Cardiac fibroblast (primary cell): ENCODE measurements at regions not wholly inside any gene's neighbourhood (a gene's known extent, or its start where the extent isn't known, plus 50 kb on each side); places are given as distances from the start of the nearest gene placed in this dataset.

Experiments used
- DNase-seq, 2 donors: peaks; one replicate each; pipeline versions ENCODE4 v3.0.0 to v3.0.0-alpha.2; 2010; ENCODE audit warnings: low read depth in 2 of 2
- H3K4me3 ChIP-seq, 2 donors: replicated peaks in 1 of 2; 1 replicate in 1 of 2; 2 replicates in 1 of 2; pipeline ENCODE4 v1.5.1; 2011; ENCODE audit warnings: low read depth in 2 of 2, low read length in 2 of 2, mild to moderate bottlenecking in 2 of 2, moderate library complexity in 1 of 2
- TF ChIP-seq, protein P1 (sequence below): IDR thresholded peaks from one replicate; pipeline ENCODE4 v1.5.1; 2011; ENCODE audit warnings: low read depth, mild to moderate bottlenecking, low read length, inconsistent platforms

DNA sequence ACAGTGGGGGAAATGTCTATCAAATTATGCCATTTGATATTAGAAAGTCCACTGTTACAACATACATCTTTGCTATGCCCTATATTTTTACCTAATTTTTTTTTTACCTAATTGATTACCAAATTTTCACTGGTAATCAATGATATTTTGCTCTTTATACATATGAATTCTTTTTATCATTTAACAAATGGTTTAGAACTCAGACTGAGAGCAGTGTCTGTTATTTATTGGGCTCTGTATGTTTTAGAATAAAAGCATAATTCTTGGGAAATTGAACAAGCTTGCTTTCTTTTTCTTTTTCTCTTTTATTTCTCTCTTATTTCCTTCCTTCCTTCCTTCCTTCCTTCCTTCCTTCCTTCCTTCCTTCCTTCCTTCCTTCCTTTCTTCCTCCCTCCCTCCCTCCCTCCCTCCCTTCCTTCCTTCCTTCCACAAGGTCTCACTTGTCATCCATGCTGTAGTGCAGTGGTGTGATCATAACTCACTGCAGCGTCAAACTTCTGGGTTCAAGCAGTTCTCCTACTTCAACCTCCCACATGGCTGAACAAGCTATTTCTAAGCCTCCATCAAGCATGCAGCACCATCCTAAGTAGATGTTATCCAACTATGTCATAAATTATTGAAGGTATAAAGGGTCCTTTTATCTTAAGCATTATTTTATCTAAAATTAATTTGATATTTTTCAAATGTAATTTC is 911.7 kb upstream of the CITED2 start:
- H3K4me3 ChIP-seq = no peak overlapping the region
- DNase-seq = no peak
- TF ChIP-seq, protein P1, sequence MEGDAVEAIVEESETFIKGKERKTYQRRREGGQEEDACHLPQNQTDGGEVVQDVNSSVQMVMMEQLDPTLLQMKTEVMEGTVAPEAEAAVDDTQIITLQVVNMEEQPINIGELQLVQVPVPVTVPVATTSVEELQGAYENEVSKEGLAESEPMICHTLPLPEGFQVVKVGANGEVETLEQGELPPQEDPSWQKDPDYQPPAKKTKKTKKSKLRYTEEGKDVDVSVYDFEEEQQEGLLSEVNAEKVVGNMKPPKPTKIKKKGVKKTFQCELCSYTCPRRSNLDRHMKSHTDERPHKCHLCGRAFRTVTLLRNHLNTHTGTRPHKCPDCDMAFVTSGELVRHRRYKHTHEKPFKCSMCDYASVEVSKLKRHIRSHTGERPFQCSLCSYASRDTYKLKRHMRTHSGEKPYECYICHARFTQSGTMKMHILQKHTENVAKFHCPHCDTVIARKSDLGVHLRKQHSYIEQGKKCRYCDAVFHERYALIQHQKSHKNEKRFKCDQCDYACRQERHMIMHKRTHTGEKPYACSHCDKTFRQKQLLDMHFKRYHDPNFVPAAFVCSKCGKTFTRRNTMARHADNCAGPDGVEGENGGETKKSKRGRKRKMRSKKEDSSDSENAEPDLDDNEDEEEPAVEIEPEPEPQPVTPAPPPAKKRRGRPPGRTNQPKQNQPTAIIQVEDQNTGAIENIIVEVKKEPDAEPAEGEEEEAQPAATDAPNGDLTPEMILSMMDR = no peak

DNA sequence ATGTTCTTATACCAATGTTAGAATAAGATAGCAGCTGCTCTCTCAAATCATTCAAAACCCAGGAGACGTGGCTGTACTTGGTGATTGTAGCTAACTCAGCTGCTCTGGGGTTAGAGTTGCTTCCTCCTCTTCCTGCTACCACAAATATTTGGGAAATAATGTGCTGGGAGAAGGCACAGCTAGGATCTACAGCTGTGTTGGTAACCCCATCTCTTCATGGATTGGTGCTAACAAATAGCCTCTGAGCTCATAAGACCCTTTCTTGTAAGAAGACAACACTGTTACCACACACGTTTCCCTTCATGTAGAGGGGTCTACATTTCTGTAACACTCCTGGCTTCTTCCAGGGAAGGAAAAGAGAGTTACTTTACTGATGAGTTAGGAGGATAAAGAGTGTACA is 911.0 kb upstream of the CITED2 start:
- no peak overlapping the region for H3K4me3 ChIP-seq
- TF ChIP-seq, protein P1 = no peak
- DNase-seq = peak in 1 of 2 donors; percentile 3

DNA sequence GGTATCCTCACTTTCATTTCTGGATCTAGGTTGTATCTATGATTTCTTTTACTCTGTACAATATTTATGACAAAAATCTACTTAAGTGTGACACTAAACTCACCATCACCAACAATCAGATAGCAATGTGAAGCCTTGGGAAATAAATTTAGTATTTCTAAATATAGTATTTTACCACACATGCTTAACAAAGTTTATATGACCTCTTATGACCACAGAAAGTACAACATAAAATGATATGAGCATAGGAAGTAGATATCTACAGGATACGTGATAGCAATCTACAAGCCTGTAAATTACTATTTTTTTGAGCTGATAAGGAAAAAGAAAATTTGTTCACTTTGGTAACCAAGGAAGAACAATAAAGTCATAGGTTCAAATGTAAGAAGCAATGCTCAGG is 910.4 kb upstream of the CITED2 start:
- H3K4me3 ChIP-seq = no peak overlapping the region
- no peak for DNase-seq
- TF ChIP-seq, protein P1 = no peak

DNA sequence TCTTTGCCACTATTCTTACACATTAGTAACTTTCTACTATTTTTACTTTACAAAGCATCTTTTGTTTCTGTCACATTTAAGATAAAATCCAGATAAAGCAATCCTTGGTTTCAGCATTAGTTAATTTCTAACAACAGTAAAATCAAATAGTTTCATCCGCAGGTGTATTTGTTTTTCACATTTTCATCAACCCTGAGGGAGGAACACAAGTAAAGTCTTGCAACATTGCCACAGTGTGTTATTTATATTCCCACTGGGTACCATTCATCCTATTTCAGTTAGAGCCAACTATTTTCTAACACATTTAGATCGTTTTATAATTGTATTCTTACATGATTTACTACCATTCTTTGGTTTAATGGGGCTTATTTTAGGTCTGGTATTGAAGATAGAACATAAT is 908.7 kb upstream of the CITED2 start:
- no peak overlapping the region for H3K4me3 ChIP-seq
- DNase-seq = no peak
- TF ChIP-seq, protein P1 = no peak

DNA sequence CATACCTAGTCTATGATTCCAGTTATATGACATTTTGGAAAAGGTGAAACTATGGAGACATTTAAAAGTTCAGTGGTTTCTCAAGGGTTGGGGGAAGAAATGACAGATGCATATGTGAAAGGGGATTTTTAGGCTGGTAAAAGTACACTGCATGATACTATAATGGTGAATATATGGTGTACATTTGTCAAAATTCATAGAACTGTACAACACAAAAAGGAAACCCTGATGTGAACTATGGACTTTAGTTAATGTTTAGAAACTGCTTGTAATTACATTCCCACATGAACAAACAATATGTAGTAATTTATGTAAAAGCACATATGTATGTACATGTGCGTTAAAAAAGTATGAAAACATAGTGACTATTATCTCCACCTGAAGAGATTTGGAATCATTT is 907.3 kb upstream of the CITED2 start:
- H3K4me3 ChIP-seq = no peak overlapping the region
- no peak for DNase-seq
- TF ChIP-seq, protein P1 = no peak

DNA sequence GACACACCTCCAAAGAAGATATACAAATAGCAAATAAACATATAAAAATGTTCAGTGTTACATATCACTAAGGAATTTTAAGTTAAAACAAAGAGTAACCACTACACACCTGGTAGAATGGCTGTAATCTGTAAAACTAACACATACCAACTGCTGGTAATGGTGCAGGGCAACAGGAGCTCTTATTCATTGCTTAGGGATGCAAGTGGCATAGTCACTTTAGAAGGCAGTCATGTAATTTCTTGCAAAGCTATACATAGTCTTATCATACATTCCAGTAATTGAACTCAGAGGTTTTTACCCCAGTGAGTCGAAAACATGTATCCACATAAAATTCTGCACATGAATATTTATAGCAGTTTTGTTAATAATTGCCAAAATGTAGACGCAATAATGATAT is 906.8 kb upstream of the CITED2 start:
- H3K4me3 ChIP-seq = no peak overlapping the region
- no peak for DNase-seq
- TF ChIP-seq, protein P1 = no peak

DNA sequence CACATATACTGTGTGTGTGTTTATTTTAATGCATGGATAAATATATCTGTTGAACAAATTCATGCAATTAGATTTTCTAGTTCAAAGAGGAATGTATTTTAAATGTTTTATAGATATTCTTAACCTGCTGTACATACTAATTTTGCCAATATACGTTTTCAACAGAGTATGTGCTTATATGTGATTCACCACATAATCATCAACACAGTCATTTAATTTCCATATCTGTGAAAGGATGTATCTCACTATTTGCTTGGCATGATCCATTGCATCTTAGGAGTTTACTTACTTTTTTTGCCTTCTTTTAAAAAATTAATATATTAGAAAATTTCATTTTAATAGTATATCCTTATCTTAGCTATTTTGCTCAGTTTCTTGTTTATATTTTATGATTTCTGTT is 902.3 kb upstream of the CITED2 start:
- peak in 1 of 2 donors; percentile 10 for DNase-seq
- TF ChIP-seq, protein P1 = no peak
- H3K4me3 ChIP-seq = no peak overlapping the region
